ENCODE measurements at regions not wholly inside any gene's neighbourhood (a gene's known extent, or its start where the extent isn't known, plus 50 kb on each side); places are given as distances from the start of the nearest gene placed in this dataset.

DNA sequence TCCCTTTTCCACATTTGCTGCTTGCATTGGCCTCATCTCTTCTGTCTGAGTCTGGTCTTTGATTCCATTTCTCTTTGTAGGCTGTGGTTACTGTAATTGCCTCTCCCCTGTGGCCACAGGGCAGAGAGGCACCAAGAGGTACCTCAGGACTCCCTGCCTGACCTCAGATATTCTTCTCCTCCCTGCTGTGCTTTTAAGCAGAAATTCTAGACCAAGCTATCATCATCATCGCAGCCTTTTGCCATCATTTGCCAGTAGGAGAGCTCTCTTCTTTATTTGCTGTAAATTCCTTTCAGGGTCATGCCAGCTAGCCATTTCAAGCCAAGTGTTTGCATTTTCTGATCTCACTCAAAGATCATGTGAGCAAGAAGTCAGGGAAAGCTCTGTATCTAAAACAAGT is 369.6 kb downstream of the ICE1 start:
- FAIRE-seq: no peak
- no peak for DNase-seq (ENCODE audit: insufficient read length)
- TF ChIP-seq TAF1 (IDR thresholded peaks at IDR 0.05; ENCODE audit: borderline replicate concordance, low read depth, low read length) (no peak), POLR2AphosphoS5 (IDR thresholded peaks at IDR 0.05; ENCODE audit: low read depth, low read length) (no peak)

DNA sequence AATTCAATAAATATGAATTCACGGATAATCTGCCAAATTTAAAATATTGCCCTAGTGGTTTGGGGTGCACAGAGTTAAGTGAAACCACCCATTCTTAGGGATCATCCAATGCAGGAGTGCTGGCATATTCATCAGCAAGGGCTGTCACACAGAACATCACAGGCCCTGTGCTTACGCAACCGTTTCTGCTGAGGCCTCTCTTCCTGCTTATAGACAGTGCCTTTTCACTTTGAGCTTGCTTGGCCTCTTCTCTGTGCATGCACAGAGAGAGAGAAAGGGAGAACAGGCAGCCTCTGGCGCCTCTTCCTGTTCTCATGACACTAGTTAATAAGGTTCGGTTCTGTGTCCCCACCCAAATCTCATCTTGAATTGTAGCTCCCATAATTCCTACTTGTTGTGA is 366.3 kb downstream of the ICE1 start:
- TF ChIP-seq TAF1 (IDR thresholded peaks at IDR 0.05; ENCODE audit: borderline replicate concordance, low read depth, low read length) (no peak), POLR2AphosphoS5 (IDR thresholded peaks at IDR 0.05; ENCODE audit: low read depth, low read length) (no peak), POLR2A (IDR thresholded peaks at IDR 0.05; ENCODE audit: low read depth, low read length) (no peak)
- DNase-seq (ENCODE audit: insufficient read length) (no peak), FAIRE-seq (no peak)

DNA sequence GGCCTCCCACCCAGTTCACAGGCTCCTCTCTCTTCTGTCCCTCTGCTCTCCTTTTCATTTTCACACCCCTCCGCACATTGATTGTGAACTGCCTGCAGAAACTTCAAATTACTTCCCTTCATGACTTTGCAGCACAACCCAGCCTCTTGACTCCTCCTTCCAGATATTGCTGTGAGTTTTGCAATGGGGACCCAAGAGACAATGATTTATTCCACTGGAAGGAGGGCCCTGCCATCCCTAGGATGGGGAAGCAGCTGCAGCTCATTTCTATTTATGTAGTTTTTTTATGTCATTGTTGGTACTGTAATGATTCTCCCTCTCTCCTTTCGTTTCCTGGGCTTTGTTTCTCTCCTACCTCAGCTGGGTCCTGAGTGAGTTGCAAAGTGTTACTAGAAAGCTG is 364.9 kb downstream of the ICE1 start:
- TF ChIP-seq POLR2A (IDR thresholded peaks at IDR 0.05; ENCODE audit: low read depth, low read length) (no peak), TAF1 (IDR thresholded peaks at IDR 0.05; ENCODE audit: borderline replicate concordance, low read depth, low read length) (no peak), POLR2AphosphoS5 (IDR thresholded peaks at IDR 0.05; ENCODE audit: low read depth, low read length) (no peak)
- DNase-seq (ENCODE audit: insufficient read length) (no peak), FAIRE-seq (no peak)

DNA sequence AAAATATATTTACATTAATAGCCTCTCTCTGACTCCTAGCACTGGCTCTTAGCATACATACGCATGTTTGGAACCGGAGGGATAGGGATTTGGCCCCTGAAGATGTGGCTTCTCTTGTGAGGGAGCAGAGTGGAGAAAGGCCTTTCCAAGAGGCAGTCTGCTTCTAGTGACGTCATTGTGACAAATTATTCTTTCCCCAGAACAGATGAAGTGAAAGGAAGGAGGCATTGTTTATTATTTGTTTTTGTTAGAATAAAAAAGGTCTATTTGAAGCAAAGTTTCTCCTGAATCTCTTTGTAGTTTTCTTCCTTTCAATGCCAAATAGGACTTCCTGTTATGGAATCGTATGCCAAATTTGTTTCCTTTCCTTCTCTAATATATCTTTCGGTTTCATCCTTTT is 361.6 kb downstream of the ICE1 start:
- no peak for DNase-seq (ENCODE audit: insufficient read length)
- no peak for FAIRE-seq
- TF ChIP-seq POLR2AphosphoS5 (IDR thresholded peaks at IDR 0.05; ENCODE audit: low read depth, low read length) (no peak), POLR2A (IDR thresholded peaks at IDR 0.05; ENCODE audit: low read depth, low read length) (no peak), TAF1 (IDR thresholded peaks at IDR 0.05; ENCODE audit: borderline replicate concordance, low read depth, low read length) (no peak)

DNA sequence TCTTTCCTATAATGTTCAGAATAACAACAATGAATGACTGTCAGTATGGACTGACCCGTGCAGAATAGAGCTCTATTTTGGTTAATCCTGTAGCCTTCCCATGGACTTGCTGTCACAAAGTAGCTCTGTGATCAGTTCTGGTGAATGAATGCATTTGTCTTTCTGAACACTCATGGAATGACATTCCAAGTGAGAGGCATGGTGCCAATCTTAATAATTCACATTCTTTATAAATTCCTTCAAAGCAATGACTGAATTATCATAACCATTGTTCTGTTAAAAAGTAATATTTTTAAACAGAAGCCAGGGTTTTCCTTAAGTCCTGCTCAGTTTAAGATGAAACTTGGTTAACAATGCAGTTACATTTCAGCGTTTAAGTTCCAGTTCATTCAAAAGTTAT is 360.5 kb downstream of the ICE1 start:
- FAIRE-seq (no peak), DNase-seq (ENCODE audit: insufficient read length) (no peak)
- TF ChIP-seq TAF1 (IDR thresholded peaks at IDR 0.05; ENCODE audit: borderline replicate concordance, low read depth, low read length) (no peak), POLR2A (IDR thresholded peaks at IDR 0.05; ENCODE audit: low read depth, low read length) (no peak), POLR2AphosphoS5 (IDR thresholded peaks at IDR 0.05; ENCODE audit: low read depth, low read length) (no peak)

DNA sequence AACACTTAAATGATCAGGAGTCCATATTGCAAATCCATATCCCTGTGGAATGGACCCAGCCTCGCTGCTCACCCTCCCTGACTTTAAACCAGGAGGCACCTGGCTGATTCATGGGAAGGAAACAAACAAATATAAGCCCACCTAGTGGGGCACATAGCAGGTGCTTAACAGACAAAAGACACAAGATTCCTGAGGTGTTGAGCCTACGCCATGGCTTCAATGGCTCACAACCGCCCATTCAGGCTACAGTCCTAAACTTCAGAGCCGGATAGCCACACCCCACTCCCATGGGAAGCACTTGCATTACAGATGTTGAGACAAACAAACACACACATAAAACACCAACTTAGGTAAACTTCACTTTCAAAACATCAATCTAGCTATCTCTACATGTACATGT is 359.9 kb downstream of the ICE1 start:
- FAIRE-seq: no peak
- no peak for DNase-seq (ENCODE audit: insufficient read length)
- TF ChIP-seq POLR2AphosphoS5 (IDR thresholded peaks at IDR 0.05; ENCODE audit: low read depth, low read length) (no peak), POLR2A (IDR thresholded peaks at IDR 0.05; ENCODE audit: low read depth, low read length) (no peak), TAF1 (IDR thresholded peaks at IDR 0.05; ENCODE audit: borderline replicate concordance, low read depth, low read length) (no peak)

DNA sequence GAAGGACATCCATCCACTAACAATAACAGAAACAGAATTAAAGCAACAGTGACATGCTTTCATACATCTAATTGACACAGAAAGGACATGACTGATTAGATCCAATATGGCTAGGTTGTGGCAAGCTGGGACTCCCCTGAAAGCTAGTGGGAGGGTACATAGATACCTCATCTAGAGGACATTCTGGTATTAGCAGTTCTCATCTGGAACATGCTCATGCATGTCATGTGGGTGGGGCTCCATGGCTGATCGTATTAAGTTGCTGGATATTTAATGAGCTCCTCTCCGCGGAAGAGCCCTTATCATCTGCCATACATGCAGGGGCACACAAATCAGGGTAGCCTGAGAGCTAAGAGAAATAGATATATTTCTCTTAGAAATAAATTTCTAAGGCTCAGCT is 358.9 kb downstream of the ICE1 start:
- TF ChIP-seq TAF1 (IDR thresholded peaks at IDR 0.05; ENCODE audit: borderline replicate concordance, low read depth, low read length) (no peak), POLR2AphosphoS5 (IDR thresholded peaks at IDR 0.05; ENCODE audit: low read depth, low read length) (no peak), POLR2A (IDR thresholded peaks at IDR 0.05; ENCODE audit: low read depth, low read length) (no peak)
- DNase-seq (ENCODE audit: insufficient read length) (no peak), FAIRE-seq (no peak)

DNA sequence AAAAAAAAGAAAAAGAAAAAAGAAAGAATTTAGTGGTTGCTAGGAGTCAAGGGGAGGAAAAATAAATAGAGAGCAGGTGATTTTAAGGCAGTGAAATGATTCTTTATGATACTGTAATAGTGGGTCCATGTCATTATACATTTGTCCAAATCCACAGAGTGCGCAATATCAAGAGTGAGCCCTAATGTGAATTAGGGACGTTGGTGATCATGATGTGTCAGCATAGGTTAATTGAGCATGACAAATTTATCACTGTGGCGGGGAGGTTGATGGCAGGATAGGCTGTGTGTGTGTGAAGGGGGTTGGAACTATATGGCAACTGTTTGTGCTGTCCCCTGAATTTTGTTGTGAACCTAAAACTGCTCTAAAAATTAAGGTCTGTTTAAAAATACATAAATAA is 357.8 kb downstream of the ICE1 start:
- FAIRE-seq: no peak
- no peak for DNase-seq (ENCODE audit: insufficient read length)
- TF ChIP-seq POLR2AphosphoS5 (IDR thresholded peaks at IDR 0.05; ENCODE audit: low read depth, low read length): no peak
- no peak for TF ChIP-seq POLR2A (IDR thresholded peaks at IDR 0.05; ENCODE audit: low read depth, low read length)
- no peak for TF ChIP-seq TAF1 (IDR thresholded peaks at IDR 0.05; ENCODE audit: borderline replicate concordance, low read depth, low read length)

DNA sequence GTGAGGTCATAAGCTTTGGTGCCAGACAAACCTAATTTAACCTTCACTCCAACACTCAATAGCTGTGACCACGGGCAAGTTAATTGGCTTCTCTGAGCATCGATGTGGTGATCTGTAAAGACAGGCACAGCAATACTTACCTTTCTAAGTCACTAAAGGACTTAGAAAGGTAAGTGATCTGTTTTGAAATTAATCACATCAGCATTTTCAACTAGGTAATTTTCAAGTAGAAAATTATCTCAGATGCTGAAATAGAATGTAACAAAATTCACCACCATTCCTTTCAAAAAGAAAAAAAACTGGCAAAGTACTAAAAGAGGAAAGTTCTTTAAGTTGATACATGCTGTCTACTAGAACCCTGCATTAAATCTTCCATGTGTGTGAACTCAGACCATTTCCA is 354.5 kb downstream of the ICE1 start:
- FAIRE-seq: no peak
- TF ChIP-seq TAF1 (IDR thresholded peaks at IDR 0.05; ENCODE audit: borderline replicate concordance, low read depth, low read length) (no peak), POLR2A (IDR thresholded peaks at IDR 0.05; ENCODE audit: low read depth, low read length) (no peak), POLR2AphosphoS5 (IDR thresholded peaks at IDR 0.05; ENCODE audit: low read depth, low read length) (no peak)
- no peak for DNase-seq (ENCODE audit: insufficient read length)

DNA sequence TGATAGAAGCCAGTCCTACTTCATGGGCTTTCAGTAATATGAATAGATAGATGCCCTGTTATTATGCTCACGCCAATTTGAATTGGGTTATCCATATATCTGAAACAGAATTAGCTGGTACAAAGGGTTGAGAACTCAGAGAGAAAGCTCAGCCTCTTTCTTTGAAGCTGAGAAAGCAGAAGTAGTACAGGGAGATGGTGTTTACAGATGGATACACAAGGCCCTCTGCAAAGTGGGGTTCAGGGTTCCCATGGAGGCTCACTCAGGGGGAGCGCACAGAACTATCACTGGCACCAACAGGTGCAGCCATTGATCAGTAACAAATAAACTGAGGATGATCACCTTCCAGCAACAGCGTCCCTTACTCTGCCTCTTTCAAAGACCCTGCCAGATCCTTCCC is 349.7 kb downstream of the ICE1 start:
- DNase-seq (ENCODE audit: insufficient read length): no peak
- FAIRE-seq: no peak
- TF ChIP-seq POLR2AphosphoS5 (IDR thresholded peaks at IDR 0.05; ENCODE audit: low read depth, low read length) (no peak), TAF1 (IDR thresholded peaks at IDR 0.05; ENCODE audit: borderline replicate concordance, low read depth, low read length) (no peak), POLR2A (IDR thresholded peaks at IDR 0.05; ENCODE audit: low read depth, low read length) (no peak)

DNA sequence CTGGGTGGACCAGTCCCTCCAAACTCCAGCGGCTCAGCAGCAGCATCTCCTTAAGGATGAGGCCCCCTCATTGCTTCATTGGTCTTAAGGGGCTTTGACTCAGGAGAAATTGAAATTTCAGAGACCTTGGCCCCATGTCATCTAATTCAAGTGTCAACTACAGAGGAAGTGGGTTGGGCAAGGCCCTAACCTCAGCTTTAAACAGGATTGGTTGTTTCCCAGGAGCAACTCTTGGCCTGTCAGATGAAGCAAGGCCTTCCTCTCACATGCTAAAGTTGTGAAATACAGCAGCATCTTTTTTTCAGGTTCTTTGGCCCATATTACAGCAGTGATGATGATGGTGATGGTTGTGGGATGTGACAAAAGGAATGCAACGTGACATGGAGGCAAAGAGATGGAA is 348.3 kb downstream of the ICE1 start:
- FAIRE-seq (no peak), DNase-seq (ENCODE audit: insufficient read length) (no peak)
- TF ChIP-seq POLR2A (IDR thresholded peaks at IDR 0.05; ENCODE audit: low read depth, low read length) (no peak), TAF1 (IDR thresholded peaks at IDR 0.05; ENCODE audit: borderline replicate concordance, low read depth, low read length) (no peak), POLR2AphosphoS5 (IDR thresholded peaks at IDR 0.05; ENCODE audit: low read depth, low read length) (no peak)

DNA sequence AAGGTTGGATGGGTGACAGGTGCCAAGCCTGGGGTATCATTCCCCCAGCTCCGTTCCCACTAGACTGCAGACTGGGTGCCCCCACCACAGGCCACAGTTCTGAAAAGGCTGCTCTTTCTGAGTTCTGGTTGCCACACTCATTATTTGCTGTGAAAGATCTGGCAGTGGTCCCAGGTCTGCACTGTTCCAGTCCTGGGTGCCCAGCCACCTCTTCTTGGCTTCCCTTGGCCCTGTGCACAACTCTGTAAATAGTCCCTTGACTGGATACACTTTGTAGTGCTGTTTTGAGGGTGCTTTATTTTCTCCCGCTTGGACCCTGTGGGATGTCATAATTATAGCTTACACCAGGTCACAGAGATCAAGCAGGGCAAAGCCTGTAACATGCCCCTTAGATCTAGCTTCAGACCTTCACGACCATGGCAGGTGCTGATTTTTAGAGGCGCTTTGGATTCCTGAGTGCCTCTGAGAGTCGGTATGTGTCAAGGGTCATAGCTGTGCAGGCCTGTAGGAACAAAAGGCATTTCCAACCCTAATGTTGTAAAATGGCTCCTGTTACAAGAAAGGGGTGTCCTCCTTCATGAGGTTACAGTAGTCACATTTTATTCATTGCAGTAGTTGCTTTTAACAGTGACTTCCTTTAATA is 344.9 kb downstream of the ICE1 start:
- FAIRE-seq: no peak
- no peak for DNase-seq (ENCODE audit: insufficient read length)
- TF ChIP-seq POLR2AphosphoS5 (IDR thresholded peaks at IDR 0.05; ENCODE audit: low read depth, low read length) (no peak), TAF1 (IDR thresholded peaks at IDR 0.05; ENCODE audit: borderline replicate concordance, low read depth, low read length) (no peak), POLR2A (IDR thresholded peaks at IDR 0.05; ENCODE audit: low read depth, low read length) (no peak)

Measured in GM12892 (cell line).